IgD-negative memory B cell (primary cell): ENCODE measurements at regions not wholly inside any gene's neighbourhood (a gene's known extent, or its start where the extent isn't known, plus 50 kb on each side); places are given as distances from the start of the nearest gene placed in this dataset.

Experiments used
- H3K27ac Mint-ChIP-seq, 3 donors: one replicate each; pipeline ENCODE4 v1.8.0; 2020 to 2022; ENCODE audit warnings: mild to moderate bottlenecking in 3 of 3, mixed read lengths in 3 of 3, moderate library complexity in 1 of 3
- H3K27me3 Mint-ChIP-seq: one replicate; pipeline ENCODE4 v1.8.0; 2021; ENCODE audit warnings: mixed read lengths
- H3K36me3 Mint-ChIP-seq: one replicate; pipeline ENCODE4 v1.8.0; 2020; ENCODE audit warnings: mild to moderate bottlenecking, mixed read lengths
- H3K4me1 Mint-ChIP-seq, 3 donors: one replicate each; pipeline ENCODE4 v1.8.0; 2020 to 2022; ENCODE audit warnings: mixed read lengths in 3 of 3, mild to moderate bottlenecking in 1 of 3
- H3K4me3 Mint-ChIP-seq, 4 donors: one replicate each; pipeline ENCODE4 v1.8.0; 2020 to 2022; ENCODE audit warnings: mild to moderate bottlenecking in 4 of 4, mixed read lengths in 4 of 4, moderate library complexity in 3 of 4
- H3K9me3 Mint-ChIP-seq, 3 donors: one replicate each; pipeline ENCODE4 v1.8.0; 2020 to 2021; ENCODE audit warnings: mixed read lengths in 3 of 3, mild to moderate bottlenecking in 1 of 3

DNA sequence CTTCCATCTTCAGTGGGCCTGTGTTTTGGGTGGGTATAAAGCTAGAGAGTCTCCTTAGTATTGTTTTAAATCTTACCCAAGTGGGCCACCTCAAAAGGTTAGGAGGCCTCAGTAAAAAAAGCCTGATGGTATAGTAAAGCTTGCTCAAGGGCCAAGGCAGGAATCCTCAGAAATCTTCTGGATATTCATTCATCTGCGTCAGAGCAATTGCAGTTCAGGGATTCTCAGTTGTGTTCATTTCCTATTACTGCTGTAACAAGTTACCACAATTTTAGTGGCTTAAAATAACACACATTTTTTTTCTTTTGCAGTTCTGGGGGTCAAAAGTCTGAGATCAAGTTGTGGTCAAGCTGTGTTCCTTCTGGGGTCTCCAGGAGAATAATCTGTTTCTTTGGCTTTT, 985.5 kb downstream of the TLE4 start:
- H3K4me3 Mint-ChIP-seq: no peak overlapping the region
- H3K36me3 Mint-ChIP-seq: peaks cover 8% of the 10 kb centered on the region
- H3K27me3 Mint-ChIP-seq: no peaks in the 10 kb centered on the region
- peaks cover 0 to 9% (median 1%) of the 10 kb centered on the region in 3 donors for H3K4me1 Mint-ChIP-seq
- H3K27ac Mint-ChIP-seq: no peak overlapping the region
- H3K9me3 Mint-ChIP-seq: peaks cover 1 to 3% (median 2%) of the 10 kb centered on the region in 3 donors

DNA sequence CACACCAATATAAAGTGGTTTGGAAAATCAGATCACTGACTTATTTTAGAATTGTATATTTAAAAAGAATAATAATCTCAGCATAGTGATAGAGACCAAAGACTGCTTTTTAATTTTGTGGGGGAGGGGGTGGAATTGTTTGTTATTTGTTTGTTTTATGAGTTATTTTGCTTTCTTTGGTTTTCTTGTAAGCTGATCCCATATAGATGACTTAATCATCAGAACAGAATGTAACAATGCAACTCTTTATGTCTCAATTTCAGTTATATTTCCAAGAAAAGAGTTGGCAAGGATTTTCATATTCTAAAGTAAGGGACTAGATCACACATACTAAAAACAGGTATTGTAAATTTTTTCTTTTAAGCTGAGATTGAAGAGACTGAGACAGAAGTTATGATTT, 984.9 kb downstream of the TLE4 start:
- H3K36me3 Mint-ChIP-seq: peaks cover 6% of the 10 kb centered on the region

DNA sequence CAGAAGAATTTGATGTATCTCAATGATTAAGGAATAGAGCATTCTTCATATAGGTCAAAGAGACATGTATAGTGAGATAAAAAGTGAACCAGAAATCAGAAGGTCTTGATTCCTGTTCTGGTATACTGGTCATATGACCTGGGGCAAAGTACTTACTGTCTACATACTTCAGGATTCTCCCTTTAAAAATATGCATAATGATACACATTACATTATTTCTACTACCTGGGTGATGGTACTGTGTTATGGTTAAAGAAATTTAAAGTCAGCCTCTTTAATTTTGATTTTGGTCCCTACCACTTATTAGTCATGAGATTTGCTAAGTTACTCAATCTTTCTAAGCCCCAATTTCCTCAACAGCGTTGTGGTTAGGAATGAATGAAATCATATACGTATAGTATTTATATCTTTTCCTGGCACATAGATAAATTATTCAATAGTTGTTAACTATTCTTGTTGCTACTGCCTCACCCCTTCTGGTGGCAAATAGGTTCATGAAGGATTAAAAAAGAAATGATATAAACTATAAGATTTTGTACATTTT, 984.1 kb downstream of the TLE4 start:
- H3K9me3 Mint-ChIP-seq: peaks cover 0 to 3% (median 1%) of the 10 kb centered on the region in 3 donors
- H3K27me3 Mint-ChIP-seq: no peaks in the 10 kb centered on the region
- H3K4me3 Mint-ChIP-seq: no peak overlapping the region
- peaks cover 0 to 9% (median 1%) of the 10 kb centered on the region in 3 donors for H3K4me1 Mint-ChIP-seq
- no peak overlapping the region for H3K27ac Mint-ChIP-seq
- H3K36me3 Mint-ChIP-seq: peaks cover 6% of the 10 kb centered on the region

More for the DNA sequence above, 984.9 kb downstream of the TLE4 start:
- no peak overlapping the region for H3K4me3 Mint-ChIP-seq
- H3K9me3 Mint-ChIP-seq: peaks cover 0 to 3% (median 1%) of the 10 kb centered on the region in 3 donors
- H3K4me1 Mint-ChIP-seq: peaks cover 0 to 9% (median 1%) of the 10 kb centered on the region in 3 donors
- peak overlapping the region in 1 of 3 donors; percentile 48 for H3K27ac Mint-ChIP-seq
- H3K27me3 Mint-ChIP-seq: no peaks in the 10 kb centered on the region

DNA sequence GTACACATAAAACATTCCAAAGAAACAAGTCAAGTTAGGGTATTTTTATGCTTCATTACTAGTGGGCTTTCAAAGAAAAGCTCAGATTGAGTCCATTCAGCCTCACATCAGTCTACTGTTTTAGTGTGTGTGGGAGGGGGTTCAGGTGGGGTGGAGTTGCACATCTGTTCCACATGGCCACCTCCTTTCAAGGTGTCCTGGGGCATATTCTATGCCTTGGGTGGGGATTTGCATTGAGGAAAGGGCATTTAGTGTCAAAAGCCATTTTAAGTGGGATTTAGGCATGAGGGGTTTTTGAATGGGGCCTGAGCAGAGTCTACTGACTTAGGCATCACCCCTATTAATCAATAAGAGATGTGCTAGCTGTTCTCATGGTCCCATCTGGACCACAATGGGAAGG, 983.1 kb downstream of the TLE4 start:
- peaks cover 4% of the 10 kb centered on the region for H3K36me3 Mint-ChIP-seq
- H3K4me1 Mint-ChIP-seq: peaks cover 0 to 9% (median 1%) of the 10 kb centered on the region in 3 donors
- H3K9me3 Mint-ChIP-seq: peaks cover 0 to 3% (median 1%) of the 10 kb centered on the region in 3 donors
- no peak overlapping the region for H3K4me3 Mint-ChIP-seq
- no peaks in the 10 kb centered on the region for H3K27me3 Mint-ChIP-seq
- H3K27ac Mint-ChIP-seq: peak overlapping the region in 1 of 3 donors; percentile 40

DNA sequence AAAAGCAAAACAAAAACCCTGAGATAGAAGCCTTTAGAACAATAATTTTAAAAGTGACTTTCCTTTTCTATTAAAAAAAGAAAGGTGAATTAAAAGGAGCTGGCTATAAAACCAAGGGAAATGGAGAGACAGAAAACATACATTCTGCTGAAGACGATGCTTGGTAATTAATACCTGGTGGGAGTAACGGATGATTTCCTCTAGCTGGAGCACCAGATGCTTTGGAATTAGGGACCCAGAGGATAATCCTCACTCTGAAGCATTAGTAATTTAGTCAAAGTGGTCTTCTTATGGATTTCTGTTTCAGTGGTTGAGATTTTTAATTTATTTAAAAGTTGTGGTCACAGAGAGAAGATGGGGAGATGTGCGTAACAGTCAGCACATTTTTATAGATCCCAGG, 982.5 kb downstream of the TLE4 start:
- H3K4me3 Mint-ChIP-seq: no peak overlapping the region
- no peak overlapping the region for H3K27ac Mint-ChIP-seq
- peaks cover 4% of the 10 kb centered on the region for H3K36me3 Mint-ChIP-seq
- H3K9me3 Mint-ChIP-seq: peaks cover 0 to 3% (median 1%) of the 10 kb centered on the region in 3 donors
- peaks cover 0 to 9% (median 1%) of the 10 kb centered on the region in 3 donors for H3K4me1 Mint-ChIP-seq
- H3K27me3 Mint-ChIP-seq: no peaks in the 10 kb centered on the region

DNA sequence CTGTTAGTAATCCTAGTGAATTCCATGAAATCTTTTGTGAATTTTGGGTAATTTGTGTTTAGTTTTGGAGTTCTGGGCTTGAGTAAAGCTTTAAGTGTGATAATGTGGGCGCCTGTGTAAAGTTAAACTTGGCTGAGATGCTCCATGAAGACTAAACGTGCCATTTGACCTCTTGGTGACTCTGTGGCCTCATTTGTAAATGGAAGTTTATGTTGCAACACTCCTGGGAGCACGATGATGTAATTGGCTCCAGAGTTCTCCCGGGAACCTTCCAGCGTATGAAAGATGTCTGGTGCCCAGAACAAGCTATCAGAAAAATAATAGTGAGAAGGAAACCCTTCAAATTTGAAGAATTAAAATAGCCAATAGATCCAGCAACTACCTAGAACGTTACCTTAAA, 981.2 kb downstream of the TLE4 start:
- H3K9me3 Mint-ChIP-seq: peaks cover 0 to 2% (median 0%) of the 10 kb centered on the region in 3 donors
- H3K4me1 Mint-ChIP-seq: peaks cover 0 to 9% (median 1%) of the 10 kb centered on the region in 3 donors
- H3K4me3 Mint-ChIP-seq: no peak overlapping the region
- H3K27me3 Mint-ChIP-seq: no peaks in the 10 kb centered on the region
- H3K36me3 Mint-ChIP-seq: peaks cover 4% of the 10 kb centered on the region
- H3K27ac Mint-ChIP-seq: no peak overlapping the region

DNA sequence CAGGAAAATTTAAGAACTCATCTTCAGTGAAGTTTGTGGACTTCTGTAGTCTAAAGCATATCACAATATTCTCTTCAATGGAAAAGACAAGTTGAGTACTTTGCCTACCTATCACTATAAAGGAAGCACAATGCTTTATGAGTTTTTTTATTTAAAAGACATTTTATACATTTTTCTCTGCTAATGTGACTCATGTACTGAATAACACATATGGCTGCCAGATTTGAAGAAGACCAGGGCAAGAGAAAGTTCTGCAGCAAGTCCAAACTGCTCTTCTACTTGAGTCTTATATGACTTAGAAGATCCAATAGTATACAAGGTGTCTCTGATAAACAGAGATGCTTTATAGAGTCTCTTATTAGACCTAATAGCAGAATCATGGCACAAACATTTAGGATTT, 978.4 kb downstream of the TLE4 start:
- H3K27me3 Mint-ChIP-seq: no peaks in the 10 kb centered on the region
- H3K36me3 Mint-ChIP-seq: peaks cover 2% of the 10 kb centered on the region
- no peaks in the 10 kb centered on the region for H3K9me3 Mint-ChIP-seq
- H3K4me1 Mint-ChIP-seq: peaks cover 1 to 9% (median 2%) of the 10 kb centered on the region in 3 donors
- H3K27ac Mint-ChIP-seq: no peak overlapping the region
- no peak overlapping the region for H3K4me3 Mint-ChIP-seq

DNA sequence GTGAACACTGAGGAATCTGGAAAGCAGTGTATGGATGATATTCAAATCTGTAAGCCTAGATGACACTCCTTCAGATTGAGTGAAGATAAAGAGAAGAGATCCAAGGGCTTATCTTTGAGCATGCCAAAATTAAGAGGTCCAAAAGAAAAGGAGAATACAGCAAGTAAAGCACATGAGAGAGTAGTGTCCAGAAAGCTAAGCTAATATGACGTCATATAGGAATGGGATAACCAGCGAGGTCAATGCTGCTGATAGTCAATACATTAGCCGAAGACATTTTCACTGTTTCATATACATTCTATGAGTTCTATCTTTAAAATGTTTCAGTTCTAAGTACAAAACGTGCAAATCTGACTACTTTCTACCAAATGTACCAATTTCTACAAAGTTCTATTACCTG, 975.8 kb downstream of the TLE4 start:
- Mint-ChIP-seq H3K27me3 (no peaks in the 10 kb centered on the region), H3K9me3 (peaks cover 2 to 12% (median 6%) of the 10 kb centered on the region in 3 donors), H3K4me1 (peaks cover 0 to 2% (median 0%) of the 10 kb centered on the region in 3 donors), H3K27ac (no peak overlapping the region), H3K36me3 (peaks cover 6% of the 10 kb centered on the region), H3K4me3 (no peak overlapping the region)

DNA sequence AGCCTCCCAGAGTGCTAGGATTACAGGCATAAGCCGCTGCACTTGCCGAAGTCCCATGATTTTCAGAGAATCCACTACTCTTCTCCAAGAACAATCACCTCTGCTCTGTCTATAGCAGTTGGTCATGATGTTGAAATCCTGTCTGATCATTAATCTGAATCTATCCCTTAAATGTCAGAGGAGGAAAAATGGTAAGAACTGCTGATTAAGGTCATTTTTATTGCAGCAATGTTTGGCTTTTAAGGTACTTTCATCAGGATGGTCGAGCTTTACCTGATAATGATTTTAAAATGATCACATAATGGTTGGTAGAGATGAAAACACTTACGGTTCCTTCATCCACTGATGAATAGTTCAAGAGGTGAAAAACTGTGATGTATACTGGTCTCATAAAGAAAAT, 968.6 kb downstream of the TLE4 start:
- Mint-ChIP-seq H3K4me1 (no peaks in the 10 kb centered on the region), H3K27me3 (no peaks in the 10 kb centered on the region), H3K36me3 (peaks cover 3% of the 10 kb centered on the region), H3K4me3 (no peak overlapping the region), H3K9me3 (peaks cover 10 to 21% (median 14%) of the 10 kb centered on the region in 3 donors), H3K27ac (no peak overlapping the region)

DNA sequence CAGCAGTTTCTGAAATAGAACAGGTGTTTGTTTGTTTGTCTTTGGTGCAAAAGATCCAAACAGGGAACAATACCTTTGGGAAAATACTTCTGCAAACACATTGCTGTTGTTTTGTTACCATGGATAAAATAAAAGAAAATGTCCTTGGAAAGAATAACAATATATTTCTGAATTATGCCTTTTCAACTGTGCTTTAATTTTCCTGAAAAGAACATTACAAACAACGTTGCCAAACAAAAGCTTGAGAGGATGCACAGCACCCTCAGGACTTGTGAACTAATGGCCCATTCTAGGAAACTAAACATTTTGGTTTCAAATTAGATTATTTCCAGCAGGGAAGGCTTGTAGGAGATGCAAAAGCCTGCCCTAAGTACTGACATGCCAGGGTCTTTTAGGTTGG, 967.2 kb downstream of the TLE4 start:
- Mint-ChIP-seq H3K36me3 (peaks cover under 1% of the 10 kb centered on the region), H3K9me3 (peaks cover 14 to 21% (median 14%) of the 10 kb centered on the region in 3 donors)

DNA sequence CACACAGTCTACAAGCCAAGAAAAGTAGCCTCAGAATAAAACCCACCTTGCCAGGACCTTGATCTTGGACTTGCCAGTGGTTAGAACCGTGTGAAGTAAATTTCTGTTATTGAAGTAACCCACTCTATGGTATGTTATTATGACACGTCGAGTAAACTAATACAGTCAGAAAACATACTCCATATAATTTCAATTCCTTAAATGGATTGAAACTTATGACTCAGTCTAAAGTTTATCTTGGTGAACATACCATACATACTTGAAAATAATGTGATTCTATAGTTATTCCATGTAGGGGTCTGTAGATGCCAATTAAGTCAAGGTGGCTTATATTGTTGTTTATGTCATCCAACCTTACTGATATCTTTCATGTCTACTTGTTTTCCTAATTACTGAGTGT, 950.7 kb downstream of the TLE4 start:
- Mint-ChIP-seq H3K4me1 (peaks cover 0 to 5% (median 2%) of the 10 kb centered on the region in 3 donors), H3K36me3 (peaks cover 10% of the 10 kb centered on the region), H3K9me3 (peaks cover 7 to 18% (median 7%) of the 10 kb centered on the region in 3 donors), H3K27me3 (no peaks in the 10 kb centered on the region), H3K27ac (no peak overlapping the region), H3K4me3 (no peak overlapping the region)

More for the DNA sequence above, 967.2 kb downstream of the TLE4 start:
- Mint-ChIP-seq H3K4me3 (no peak overlapping the region), H3K27ac (no peak overlapping the region), H3K4me1 (no peaks in the 10 kb centered on the region), H3K27me3 (no peaks in the 10 kb centered on the region)

DNA sequence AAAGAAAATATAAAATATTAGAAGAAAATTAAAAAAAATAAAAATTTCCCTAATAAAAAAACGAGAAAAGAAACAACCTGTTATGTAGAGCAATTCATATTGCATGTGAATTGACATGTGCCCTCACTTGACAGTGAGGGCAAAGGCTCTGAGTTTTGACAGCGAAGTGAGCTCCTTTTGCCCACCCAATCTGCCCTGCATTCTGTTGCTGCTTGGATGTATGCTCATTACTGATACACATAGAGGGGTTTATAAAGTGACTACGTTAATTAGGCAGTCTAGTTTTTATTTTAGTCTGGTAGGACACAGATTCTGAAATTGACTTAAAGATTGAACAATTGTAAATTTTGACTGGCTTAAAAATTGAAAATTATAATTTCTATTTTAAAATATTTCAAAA, 949.4 kb downstream of the TLE4 start:
- Mint-ChIP-seq H3K27ac (no peak overlapping the region), H3K4me1 (peaks cover 0 to 5% (median 5%) of the 10 kb centered on the region in 3 donors)

DNA sequence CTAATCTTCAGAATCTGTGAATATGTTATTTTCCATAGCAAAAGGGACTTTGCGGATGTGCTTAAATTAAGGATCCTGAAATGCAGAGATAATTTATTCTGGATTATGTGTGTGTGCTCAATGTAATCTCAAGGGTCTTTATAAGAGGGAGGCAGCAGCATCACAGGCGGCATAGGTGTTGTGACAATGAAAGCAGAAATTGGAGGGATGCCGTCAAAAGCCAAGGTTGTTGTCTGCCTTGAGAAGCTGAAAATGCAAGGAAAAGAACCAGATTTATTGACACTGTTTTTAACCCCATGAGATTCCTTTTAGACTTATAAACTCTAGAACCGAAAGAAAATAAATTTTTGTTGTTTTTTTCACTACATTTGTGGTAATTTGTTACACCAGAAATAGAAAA, 948.5 kb downstream of the TLE4 start:
- H3K4me3 Mint-ChIP-seq: no peak overlapping the region
- peaks cover 7 to 18% (median 17%) of the 10 kb centered on the region in 3 donors for H3K9me3 Mint-ChIP-seq
- H3K36me3 Mint-ChIP-seq: peaks cover 10% of the 10 kb centered on the region
- no peak overlapping the region for H3K27ac Mint-ChIP-seq
- no peaks in the 10 kb centered on the region for H3K27me3 Mint-ChIP-seq
- peaks cover 0 to 5% (median 5%) of the 10 kb centered on the region in 3 donors for H3K4me1 Mint-ChIP-seq

More for the DNA sequence above, 949.4 kb downstream of the TLE4 start:
- peaks cover 10% of the 10 kb centered on the region for H3K36me3 Mint-ChIP-seq
- peaks cover 7 to 16% (median 12%) of the 10 kb centered on the region in 3 donors for H3K9me3 Mint-ChIP-seq
- no peak overlapping the region for H3K4me3 Mint-ChIP-seq
- no peaks in the 10 kb centered on the region for H3K27me3 Mint-ChIP-seq

DNA sequence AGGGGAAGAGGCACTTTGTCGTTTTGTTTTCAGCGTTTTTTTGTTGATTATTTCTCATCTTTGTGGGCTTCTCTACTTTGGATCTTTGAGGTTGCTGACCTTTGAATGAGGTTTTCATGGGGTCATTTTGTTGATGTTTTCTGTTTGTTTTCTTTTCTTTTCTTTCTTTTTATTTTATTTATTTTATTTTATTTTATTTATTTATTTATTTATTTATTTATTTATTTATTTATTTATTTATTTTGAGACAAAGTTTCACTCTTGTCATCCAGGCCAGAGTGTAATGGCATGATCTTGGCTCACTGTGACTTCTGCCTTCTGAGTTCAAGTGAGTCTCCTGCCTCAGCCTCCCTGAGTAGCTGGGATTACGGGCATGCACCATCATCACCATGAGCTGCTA, 946.7 kb downstream of the TLE4 start:
- Mint-ChIP-seq H3K27ac (no peak overlapping the region), H3K4me1 (peaks cover 0 to 7% (median 5%) of the 10 kb centered on the region in 3 donors), H3K27me3 (no peaks in the 10 kb centered on the region), H3K36me3 (peaks cover 14% of the 10 kb centered on the region), H3K9me3 (peaks cover 7 to 29% (median 15%) of the 10 kb centered on the region in 3 donors), H3K4me3 (no peak overlapping the region)

DNA sequence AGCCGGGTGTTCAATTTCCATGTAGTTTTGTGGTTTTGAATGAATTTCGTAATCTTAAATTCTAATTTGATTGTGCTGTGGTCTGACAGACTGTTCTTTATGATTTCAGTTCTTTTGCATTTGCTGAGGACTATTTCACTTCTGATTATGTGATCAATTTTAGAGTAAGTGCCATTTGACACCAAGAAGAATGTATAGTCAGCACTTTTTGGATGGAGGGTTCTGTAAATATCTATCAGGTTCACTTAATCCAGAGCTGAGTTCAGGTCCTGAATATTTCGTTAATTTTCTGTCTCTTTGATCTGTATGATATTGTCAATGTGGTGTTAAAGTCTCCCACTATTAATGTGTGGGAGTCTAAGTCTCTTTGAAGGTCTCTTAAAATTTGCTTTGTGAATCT, 944.9 kb downstream of the TLE4 start:
- Mint-ChIP-seq H3K4me1 (peaks cover 0 to 7% (median 5%) of the 10 kb centered on the region in 3 donors), H3K36me3 (peaks cover 5% of the 10 kb centered on the region), H3K27me3 (no peaks in the 10 kb centered on the region), H3K27ac (no peak overlapping the region), H3K4me3 (no peak overlapping the region), H3K9me3 (peaks cover 7 to 29% (median 12%) of the 10 kb centered on the region in 3 donors)

DNA sequence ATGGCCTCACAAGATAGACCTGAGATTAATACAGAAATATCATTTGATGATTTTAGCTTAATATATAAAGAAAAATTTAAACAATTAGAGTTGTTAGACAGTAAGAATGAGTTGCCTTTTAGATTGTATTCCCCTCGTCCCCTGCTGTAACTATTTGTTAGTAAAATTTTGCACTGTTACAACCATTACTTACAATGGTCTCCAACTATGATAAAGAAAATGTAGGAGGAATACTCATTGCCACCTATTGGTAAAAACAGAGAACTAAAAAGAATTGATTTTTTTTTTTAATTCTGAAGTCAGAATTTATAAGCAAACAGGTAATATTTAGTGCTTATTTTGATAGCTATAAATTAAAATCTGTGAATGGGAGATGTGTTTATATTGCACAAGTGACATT, 937.6 kb downstream of the TLE4 start:
- Mint-ChIP-seq H3K4me3 (no peak overlapping the region), H3K36me3 (peaks cover 4% of the 10 kb centered on the region), H3K4me1 (peaks cover 0 to 2% (median 0%) of the 10 kb centered on the region in 3 donors), H3K9me3 (peaks cover 0 to 6% (median 5%) of the 10 kb centered on the region in 3 donors), H3K27me3 (no peaks in the 10 kb centered on the region), H3K27ac (no peak overlapping the region)
